Pons (tissue), 1 donor: ENCODE measurements at regions not wholly inside any gene's neighbourhood (a gene's known extent, or its start where the extent isn't known, plus 50 kb on each side); places are given as distances from the start of the nearest gene placed in this dataset.
"Not testable (repeated sequence)": the region's sequence is repeated elsewhere in the genome, so short reads cannot be mapped to it uniquely, and the experiment has no call there.

Experiments
- DNase-seq: peaks from one replicate; pipeline ENCODE4 v3.0.0-alpha.2; 2016; ENCODE audit warnings: low spot score

DNA sequence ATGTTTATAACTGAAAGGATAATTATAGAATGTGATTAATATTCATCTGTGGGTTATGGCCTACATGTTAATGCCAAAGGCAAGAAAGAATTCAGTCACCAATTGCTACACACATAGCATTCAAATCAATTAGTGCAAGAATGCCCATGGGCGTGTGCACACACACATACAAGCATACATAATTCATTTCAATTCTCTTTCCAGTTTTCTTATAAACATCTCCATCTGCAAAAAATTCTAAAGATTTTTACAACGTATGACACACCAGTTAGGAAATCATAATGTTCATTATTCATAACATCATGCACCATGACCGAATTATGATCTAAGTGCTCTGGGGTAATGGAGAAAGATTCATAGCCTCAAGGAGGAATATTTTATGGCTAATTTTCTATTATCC is 111.0 kb upstream of the ADTRP start:
- no peak for DNase-seq

- no peak for DNase-seq
These were observed 110.1 kb upstream of the ADTRP start for GRCh38 chr6:11888727-11889126.

DNA sequence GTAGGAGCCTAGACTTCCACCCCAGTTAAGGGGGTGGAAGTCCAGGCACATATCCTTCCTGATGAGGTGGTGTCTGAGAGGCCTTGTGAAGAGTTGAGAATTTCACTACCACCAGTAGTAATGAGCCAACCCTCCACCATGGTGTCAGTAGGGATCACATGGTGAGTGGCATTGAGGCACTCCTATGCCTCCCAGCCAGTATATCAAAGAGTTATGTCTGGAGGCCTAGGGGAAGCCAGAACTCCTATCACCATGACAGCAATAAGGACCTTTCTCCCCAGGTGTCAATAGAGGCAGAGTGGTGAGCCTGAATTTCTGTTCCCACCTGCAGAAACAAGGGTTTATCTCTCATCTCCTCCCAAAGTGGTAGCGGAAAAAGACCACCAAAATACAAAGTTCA is 106.6 kb upstream of the ADTRP start:
- DNase-seq: no peak

GRCh38 chr6:11883471-11883870 is 104.9 kb upstream of the ADTRP start:
- DNase-seq: not testable (repeated sequence)

GRCh38 chr6:11880156-11880555 is 101.6 kb upstream of the ADTRP start:
- not testable (repeated sequence) for DNase-seq

- DNase-seq: no peak
These were observed 100.1 kb upstream of the ADTRP start for GRCh38 chr6:11878735-11879134.

DNA sequence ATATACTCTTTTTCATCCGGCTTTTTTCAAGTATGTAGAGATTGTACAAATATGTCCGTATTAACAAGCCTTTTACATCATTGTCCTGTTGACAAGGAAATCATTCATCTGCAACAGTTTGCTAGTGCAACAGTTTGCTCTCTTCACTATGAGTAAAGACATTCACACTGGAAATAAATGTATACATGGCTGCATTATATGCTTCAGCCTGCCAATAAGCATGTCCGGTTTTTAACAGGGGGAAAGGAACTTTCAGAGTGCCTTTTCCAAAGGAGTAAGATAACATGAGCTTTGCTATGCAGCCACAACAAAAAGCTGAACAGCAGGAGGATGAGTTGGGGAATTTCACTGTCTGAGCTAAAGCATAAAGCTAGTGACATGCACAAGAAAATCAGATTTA is 99.4 kb upstream of the ADTRP start:
- no peak for DNase-seq

DNA sequence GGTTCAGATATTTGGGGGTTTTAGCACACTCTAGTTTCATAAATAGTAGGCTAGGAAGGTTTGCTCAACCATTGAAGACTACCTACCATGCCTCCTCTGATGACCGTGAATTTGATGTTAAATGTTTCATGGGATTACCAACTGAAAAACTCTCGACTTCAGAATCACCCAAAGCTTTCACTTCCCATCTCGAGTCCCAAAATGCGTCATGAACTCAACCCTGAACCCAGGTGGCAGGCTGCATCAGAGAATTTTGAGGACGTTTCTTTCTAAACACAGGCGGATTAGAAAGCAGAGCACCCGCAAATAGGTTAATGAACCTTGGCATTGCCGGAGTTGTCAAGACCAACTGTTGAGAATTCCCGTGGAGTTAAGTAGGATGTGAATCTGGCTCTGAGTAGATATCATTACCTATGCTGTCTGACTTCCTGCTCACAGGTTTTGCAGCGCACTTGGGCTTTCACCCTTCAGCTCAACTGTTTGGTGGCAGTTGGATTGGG is 98.4 kb upstream of the ADTRP start:
- DNase-seq: no peak

GRCh38 chr6:11875325-11876109 is 96.9 kb upstream of the ADTRP start:
- no peak for DNase-seq

GRCh38 chr6:11869672-11870340 is 91.2 kb upstream of the ADTRP start:
- DNase-seq: no peak

DNA sequence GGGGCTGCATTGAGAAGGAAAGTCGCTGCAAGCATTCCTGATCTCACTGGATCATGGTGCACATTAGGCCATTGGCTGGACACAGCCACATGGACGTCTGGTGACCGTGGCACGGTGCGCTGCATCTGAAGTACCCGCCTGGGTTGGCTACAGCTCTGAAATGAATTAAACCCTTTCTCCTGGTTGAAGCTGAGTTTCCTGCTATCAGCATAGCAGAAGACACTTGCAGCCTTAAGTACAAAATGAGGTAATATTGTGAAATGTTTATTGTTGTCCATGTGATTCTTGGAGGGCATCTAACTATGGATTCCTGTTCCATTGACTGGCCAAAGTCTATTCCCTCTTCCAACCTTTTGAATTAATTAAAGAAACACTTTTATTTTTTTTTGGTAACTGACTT is 89.8 kb upstream of the ADTRP start:
- no peak for DNase-seq

- no peak for DNase-seq
These were observed 87.2 kb upstream of the ADTRP start for GRCh38 chr6:11865680-11866300.

GRCh38 chr6:11858439-11858838 is 79.8 kb upstream of the ADTRP start:
- no peak for DNase-seq

DNA sequence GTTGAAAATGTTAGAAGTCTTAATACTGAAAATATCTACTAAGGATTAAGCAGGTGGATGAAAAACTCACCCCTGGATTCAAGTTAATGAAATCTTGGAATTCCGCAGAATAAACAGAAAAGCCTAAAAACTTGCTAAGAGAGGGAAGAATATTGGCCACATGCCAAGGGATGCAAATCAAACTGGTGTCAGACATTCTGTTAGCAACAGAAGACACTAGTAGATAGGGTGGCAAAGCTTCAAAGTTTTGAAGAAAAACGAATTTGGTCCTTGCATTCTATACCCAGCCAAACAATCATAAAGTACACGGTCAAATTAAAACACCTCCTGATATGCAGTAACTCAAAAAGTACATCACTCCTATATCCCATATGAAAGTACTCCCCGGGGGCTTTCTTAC is 77.1 kb upstream of the ADTRP start:
- no peak for DNase-seq

DNA sequence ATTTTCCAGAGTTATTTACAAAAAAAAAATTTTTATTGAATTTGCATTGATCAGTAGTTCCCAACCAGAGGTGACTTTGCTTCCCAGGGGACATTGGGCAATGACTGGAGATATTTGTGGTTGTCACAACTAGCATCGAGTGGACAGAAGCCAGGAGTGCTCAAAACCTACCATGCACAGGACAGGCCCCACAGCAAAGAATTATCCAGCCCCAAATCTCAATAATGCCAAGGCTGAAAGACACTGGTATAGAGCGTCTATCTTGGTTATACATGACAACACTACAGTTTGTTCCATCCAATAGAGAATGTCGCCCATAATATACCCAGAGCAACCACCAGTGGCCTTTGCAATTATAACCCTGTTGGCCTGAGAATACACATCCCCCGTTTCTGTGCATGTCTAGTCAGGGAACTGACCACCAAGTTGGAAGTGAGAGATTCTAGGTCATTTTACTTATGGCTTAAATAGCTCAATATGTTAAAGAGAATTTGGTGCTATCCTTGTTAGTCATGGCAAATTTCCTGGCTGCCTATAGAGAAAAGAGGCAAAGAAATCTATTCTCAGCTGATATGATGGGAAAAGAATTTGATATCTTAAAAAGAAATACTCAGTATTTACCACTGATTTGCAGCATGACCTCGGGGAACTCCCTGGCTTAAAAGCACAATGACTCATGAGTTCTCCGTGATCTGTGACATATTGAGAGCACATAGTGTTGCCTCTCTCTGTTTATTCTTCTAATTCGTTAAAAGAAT is 76.0 kb upstream of the ADTRP start:
- DNase-seq: no peak

- DNase-seq: peak; percentile 14
These were observed 75.2 kb upstream of the ADTRP start for GRCh38 chr6:11853678-11854407.

GRCh38 chr6:11852061-11852651 is 73.6 kb upstream of the ADTRP start:
- peak; percentile 35 for DNase-seq

DNA sequence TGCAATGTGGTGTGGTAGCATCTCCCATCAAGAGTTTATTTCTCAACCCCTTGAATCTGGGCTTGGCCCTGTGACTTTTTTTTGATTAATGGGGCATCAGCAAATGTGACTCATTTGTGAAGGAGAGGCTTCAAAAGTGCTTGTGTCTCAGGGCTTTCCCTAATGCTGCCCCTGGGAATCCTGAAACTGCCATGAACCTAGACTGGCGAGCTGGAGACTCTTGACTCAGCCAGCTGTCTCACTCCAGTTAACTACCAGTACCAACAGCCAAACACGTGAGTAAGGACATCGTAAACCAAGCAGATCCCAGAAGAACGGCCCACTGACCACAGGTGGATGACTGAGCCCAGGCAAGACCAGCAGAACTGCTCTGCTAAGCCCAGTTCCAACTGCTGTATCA is 72.8 kb upstream of the ADTRP start:
- DNase-seq: no peak

GRCh38 chr6:11848852-11849731 is 70.5 kb upstream of the ADTRP start:
- no peak for DNase-seq

DNA sequence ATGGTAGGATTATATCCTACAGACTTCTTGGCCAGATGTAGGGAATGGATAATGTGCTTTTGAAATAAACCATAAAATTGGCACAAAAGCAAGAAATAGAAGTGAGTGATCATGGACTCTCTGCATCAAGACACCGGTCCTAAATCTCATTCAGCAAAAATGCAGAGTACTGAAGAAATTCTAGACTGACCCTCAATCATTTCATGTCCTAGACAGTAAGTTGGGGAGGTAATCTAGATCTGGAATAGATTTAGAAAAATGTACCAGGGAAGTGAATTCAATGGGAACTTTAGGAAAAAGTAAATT is 69.7 kb upstream of the ADTRP start:
- DNase-seq: no peak
